MM.1S (cell line): ENCODE measurements at regions not wholly inside any gene's neighbourhood (a gene's known extent, or its start where the extent isn't known, plus 50 kb on each side); places are given as distances from the start of the nearest gene placed in this dataset.

ENCODE experiments used
- CTCF ChIP-seq: fragments of 300-600 bp; sonication (generic); IDR thresholded peaks from 2 replicates; pipeline ENCODE4 v1.5.1; 2016; ENCODE audit warnings: antibody characterized with exemption, low read length, mixed read lengths
- EZH2 ChIP-seq: fragments of 300-600 bp; sonication (generic); optimal IDR thresholded peaks from 2 replicates; pipeline ENCODE3; 2017; ENCODE audit warnings: low read depth, mild to moderate bottlenecking, antibody characterized with exemption, low read length, mixed read lengths
- EZH2phosphoT487 ChIP-seq: fragments of 300-600 bp; sonication (generic); IDR thresholded peaks from 2 replicates; pipeline ENCODE4 v1.6.1; 2018; ENCODE audit warnings: antibody characterized with exemption, low read length

DNA sequence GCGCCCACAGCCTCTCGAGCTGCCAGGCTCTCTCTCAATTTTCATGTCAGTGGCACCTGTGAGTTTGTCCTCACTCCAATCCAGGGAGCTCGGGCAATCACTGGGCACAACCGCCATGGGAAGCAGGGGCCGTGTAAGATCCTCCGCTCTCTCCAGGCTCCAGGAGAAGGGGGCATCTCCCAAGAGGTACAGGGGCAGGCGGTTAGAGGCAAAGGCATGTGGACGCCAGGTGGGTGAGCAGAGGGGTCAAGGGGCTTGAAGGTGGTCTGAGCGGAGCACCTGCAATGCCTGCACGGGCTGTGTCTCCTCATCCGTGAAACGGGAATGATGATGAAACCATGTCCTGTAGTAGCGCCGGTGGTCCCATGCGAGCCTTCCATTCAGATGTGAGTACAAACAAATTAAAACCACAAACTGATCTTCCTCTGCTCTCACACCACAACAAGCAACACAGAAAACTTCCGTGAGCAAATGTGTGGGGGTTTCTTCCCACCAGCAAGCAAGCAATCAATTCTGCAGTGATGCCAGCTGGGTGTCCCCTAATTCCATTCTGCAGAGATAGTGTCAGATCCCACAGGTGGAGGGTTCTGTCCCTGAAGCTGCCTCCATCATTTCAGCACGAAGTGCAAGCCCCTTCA is 222.5 kb upstream of the PMEPA1 start:
- TF ChIP-seq EZH2 (no peak), CTCF (no peak), EZH2phosphoT487 (no peak)
